ENCODE measurements at regions not wholly inside any gene's neighbourhood (a gene's known extent, or its start where the extent isn't known, plus 50 kb on each side); places are given as distances from the start of the nearest gene placed in this dataset.

- DNase-seq (ENCODE audit: low read depth) = no peak
Measured at GRCh38 chr14:22452330-22452729, 136.7 kb downstream of the DAD1 start.

DNA sequence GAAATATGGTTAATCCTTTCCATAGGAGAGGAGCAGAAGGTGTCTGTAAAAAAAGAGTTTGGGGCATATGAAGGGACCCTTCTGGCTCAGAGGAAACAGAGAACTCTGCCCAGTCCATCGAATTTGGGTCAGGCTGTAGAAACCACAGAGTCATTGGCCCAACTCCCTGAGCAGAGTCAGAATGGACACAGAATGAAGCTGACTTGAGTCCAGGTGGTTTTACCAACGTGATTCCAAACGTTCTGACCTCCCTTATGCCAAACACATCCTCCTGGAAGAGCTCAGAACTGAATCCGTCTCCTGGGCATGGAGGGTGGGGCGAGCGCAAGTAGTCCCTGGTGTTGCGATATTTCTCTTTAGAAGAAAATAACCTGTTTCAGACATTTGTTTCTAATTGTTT is 138.8 kb downstream of the DAD1 start:
- DNase-seq (ENCODE audit: low read depth) = no peak

DNA sequence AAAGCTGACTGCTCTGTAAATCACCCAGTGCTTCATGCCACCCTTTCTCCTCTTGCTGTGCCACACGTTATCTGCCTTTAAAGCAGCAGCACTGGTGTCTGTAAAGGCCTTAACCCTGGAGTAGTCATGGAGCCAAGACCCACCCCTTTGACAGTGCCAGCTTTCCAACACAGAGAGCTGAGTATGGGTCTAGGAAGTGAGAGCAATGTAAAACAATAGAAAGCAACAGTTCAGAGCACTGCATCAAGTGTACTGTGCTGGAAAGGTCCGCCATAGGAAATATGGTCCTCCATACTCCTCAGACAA is 139.5 kb downstream of the DAD1 start:
- DNase-seq (ENCODE audit: low read depth) = no peak

- no peak for DNase-seq (ENCODE audit: low read depth)
Measured at GRCh38 chr14:22448905-22449599, 140.0 kb downstream of the DAD1 start.

DNA sequence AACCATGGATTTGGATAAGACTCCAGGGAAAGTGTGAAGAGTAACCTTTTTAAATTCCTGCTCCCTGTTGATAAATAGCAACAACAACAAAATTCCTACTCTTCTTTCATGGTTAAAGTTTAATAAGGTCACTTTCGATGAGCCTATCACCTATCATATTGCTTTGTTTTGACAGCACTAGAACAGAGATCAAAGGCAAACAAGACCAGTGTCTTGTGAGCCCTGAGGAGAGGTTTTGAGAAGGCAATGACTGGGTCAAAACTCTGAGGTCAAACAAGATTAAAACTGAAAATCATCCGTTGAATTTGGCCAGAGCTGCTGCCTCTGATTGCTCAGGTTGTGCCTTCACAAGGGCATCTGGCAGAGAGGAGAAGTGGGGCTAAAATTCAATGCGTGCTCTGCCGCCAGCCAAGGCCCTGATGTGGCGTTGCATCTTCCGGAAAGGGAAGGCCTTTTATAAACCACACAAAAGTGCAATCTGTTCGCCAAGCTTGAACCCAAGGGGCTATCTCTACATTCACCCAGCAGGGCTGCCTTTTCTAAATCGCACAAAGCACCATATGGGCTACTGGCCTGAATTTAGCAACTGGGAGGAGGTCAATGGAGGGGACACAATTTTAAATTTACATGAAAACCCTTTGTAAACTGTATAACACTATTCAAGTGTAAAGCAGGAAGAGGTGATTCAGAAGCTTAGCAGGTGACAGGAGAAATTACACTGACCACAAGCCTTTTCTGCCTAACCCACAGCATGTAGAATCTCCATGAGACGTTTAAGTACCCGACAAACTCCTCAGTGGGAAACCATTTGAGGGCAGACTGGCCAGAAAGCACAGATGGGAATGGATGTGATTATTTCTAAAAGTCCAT is 140.8 kb downstream of the DAD1 start:
- DNase-seq (ENCODE audit: low read depth) = no peak

DNA sequence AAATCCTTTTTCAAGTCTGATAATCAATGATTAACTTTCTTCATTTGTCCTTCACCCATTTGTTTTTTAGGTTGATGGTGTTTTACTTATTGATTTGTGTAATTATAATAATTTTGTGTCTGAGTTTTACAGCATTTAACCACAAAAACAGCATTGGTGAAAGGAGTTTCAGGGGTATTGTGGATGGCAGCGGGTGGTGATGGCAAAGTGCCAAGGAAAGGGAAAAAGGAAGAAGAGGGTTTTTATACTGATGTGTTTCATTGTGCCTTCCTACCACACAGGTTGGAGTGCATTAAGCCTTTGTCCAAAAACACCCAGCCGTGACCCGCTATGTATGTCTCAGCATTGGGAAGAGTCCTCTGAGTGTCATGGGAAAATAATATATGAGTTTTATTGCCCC is 150.3 kb downstream of the DAD1 start:
- DNase-seq (ENCODE audit: low read depth) = no peak

- no peak for DNase-seq (ENCODE audit: low read depth)
Measured at GRCh38 chr14:22434901-22435550, 154.0 kb downstream of the DAD1 start.

DNA sequence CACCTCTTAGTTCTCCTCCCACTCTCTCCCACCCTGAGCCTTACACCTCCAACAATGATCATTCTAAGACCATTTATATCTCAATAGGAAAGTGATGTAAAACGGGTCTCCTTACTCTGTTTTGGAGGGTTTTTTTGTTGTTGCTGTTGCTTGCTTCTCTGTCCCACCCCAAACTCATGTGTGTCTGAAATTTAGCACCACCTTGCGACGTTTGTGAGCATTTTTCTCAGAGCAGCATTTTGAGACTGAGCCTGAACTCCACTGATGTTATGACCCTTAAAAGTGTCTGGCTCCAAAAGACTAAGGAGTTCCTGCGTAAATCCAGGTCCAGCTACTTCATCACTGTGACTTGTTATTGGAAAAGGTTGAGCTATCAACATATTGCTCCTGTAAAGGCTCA is 155.0 kb downstream of the DAD1 start:
- DNase-seq (ENCODE audit: low read depth) = no peak

GRCh38 chr14:22433069-22433468 is 156.0 kb downstream of the DAD1 start:
- no peak for DNase-seq (ENCODE audit: low read depth)

DNA sequence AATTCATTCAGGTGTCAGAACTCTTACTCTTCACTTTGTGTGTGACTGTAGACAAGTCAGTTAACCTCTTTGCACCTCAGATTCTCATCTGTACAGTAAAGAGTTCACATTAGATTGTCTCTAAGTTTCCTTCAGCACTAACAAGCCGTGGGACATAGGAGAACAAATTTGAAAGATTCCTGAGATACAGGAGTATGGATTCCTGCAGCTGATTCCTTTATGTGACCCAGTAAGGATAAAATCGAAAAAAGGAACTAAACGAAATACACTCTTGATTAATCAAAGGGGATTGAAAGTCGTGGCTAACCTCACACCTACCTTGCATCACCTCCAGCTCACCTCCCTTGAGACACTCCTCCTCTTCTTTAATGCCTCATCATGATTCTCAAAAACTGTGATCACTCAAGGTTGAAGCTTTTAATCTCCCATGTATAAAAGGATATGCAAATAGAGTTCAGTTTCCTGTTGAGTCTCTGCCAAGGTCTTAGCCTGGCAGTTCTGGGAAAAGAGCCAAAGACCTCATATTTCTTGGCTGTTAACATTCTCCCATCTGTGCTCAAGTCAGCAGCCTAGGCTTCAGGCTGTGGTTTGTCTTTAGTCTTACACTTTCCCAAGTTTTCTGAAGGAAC is 156.6 kb downstream of the DAD1 start:
- DNase-seq (ENCODE audit: low read depth) = no peak

DNA sequence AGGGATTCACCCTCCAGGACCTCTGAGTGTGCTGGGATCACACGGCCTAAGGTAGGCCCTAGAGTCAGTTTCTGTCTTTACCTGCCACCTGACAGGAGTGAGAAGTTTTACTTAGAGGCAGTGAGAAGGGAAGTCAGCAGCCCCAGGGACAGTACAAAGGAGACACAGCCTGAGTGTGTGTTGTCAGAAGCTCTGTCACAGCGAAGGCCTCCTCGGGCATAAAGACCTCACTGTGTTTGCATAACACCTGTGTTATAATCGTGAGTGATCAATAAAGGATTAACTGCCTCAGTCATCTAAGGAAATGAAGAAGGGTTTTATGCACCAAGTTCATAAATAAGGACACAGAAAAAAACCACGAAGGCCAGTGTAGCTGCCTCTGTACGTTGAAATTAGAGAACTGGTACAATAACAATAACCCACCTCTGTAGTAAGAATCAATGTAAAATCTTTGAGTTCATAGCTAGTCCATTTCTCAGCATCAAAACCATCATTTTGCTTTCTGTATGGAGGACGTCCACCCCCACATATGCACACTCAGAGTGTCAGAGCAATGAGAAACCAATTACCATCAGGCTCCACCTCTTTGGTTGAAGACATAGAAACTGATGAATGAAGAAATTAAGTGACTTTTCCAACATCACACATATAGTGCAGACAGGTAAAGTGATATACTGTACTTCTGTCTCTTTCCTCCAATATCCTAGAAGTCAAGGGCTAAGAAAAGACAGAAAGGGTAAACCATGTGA is 159.3 kb downstream of the DAD1 start:
- no peak for DNase-seq (ENCODE audit: low read depth)

DNA sequence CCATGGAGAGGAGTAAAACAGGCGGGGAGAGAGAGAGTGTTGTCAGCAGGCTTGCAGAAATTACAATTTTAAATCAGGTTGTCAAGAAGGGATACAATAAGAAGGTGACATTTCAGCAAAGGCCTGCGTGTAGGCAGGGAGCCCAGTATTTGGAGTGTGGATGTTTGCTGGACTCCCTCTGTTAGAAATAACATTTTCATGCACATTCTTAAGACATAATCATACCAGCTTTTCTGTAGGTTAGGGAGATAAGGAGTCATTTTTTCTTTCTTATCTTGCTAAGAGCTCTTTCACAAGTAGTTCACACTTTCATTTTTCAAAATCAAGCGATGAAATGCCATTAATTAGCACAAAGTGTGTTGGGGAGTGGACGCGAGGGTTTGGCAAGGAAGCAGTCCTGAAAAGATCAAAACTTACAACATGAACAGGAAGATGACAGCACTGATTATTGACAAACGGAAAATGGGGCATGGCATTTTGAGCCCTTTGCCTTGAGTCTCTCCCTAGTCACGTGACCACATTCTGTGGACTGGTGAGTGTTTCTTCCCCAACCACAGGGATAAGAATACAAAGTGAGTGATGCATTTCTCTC is 160.2 kb downstream of the DAD1 start:
- no peak for DNase-seq (ENCODE audit: low read depth)

DNA sequence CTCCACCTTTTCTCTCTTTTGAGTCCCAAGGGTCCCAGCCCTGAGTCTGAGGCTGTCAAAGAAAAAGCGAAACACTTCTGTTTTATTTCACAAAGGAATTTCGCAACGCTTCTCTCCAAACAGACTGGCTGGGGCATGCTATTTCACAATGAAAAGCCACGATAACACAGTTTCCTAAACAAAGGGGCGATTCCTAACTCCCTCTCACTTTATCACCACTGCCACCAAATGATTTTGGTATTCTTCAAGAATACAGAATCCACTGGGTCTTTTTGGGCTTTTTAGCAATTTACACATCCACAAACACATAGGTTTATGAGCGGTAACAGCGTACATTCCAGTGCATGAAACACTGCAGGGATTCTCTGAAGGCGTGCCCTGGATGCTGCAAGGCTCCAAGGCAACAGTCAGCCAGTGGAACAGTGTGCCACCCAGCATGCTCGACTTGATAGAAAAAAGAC is 161.2 kb downstream of the DAD1 start:
- DNase-seq (ENCODE audit: low read depth) = no peak

DNA sequence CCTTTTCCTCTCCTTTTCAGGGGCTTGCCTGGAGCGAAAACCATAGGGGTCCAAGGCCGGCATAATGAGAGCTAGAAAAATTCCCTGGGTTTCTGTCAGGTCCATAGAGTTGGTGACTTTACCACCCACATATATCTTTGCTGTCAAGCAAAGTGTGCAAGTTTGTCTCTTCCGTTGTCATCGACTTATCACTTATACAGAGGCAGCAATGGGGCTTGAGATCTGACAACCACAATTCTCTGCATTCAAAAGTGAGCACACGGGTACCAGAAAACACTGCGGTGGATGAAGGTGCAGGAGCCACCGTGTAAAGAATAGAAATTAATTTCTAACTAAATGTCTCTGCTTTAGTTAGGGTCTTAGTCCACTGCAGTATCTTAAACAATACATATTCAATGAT is 162.3 kb downstream of the DAD1 start:
- no peak for DNase-seq (ENCODE audit: low read depth)

DNA sequence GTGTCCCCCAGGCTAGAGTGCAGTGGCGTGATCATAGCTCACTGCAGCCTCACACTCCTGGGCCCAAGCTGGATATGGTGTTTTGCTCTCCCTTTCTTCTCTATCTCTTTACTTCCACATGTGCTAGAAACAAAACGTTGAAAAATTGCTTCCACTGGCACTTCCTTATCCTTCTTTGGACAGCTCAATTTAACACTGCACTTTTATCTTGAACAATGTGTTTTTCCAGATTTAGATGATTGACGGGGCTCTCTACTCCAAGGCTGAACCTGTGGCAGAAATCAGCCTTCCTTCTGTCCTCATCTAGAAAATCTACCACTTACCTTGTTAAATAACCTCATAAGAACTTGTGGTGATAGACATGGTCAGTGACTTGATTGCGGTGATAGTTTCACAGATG is 165.1 kb downstream of the DAD1 start:
- no peak for DNase-seq (ENCODE audit: low read depth)

GRCh38 chr14:22422238-22422637 is 166.8 kb downstream of the DAD1 start:
- no peak for DNase-seq (ENCODE audit: low read depth)

GRCh38 chr14:22420598-22421186 is 168.3 kb downstream of the DAD1 start:
- no peak for DNase-seq (ENCODE audit: low read depth)

DNA sequence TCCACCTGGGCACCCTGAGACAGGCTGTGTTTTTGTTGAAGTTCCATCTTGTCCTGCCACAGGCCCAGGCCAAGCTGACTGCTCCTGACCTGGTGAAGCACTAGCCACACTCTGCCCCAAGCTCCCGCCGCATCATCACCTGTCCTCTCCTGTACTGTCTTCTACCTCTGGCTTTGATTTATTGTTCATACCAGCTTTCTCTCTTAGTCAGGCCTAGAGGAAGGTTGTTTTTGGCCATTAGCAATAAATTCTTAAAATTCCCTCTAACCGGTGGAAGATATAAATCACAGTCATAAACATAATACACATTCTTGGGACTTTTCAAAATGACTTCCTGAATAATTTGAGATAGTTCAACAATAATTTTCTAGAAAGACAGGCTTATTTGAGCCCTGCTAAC is 169.4 kb downstream of the DAD1 start:
- DNase-seq (ENCODE audit: low read depth) = no peak

DNA sequence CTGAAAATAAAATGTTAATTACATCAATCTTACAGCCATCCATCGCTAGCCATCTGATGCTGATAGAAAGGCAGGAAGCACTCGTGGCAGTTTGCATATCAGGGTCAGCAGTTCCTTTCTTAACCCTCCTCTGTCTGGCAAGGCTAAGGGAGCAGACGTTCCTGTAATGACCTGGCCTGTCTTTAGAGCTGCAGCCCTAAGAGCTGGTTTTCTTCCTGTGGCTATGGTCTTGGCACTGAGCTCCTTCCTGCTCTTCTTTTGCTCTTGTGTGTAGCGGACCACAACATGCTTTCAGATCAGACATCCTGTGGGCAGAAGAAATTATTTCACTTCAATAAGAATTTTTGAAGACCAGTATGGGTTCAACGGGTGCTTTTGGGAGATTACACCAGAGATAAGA is 170.4 kb downstream of the DAD1 start:
- DNase-seq (ENCODE audit: low read depth) = no peak

GRCh38 chr14:22417914-22418313 is 171.1 kb downstream of the DAD1 start:
- DNase-seq (ENCODE audit: low read depth) = no peak

DNA sequence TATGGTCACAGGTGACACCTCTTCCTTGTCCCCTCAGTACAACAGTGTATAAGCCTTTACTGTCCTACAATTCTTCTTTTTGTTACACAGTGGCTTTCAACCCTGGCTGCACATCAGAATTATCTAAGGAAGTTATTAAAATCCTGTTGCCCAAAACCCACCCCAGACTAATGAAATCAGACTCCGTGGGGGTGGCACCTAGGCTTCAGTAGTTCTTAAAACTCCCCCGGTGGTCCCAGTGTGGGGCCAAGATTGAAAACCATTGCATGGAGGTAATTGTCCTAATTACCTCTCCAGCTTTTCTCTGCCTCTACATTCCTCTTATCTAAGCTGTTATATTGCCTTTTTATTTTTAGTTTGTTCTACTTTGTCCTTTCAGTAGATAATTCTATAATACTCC is 172.8 kb downstream of the DAD1 start:
- no peak for DNase-seq (ENCODE audit: low read depth)

All from stimulated activated CD8-positive, alpha-beta memory T cell treated with anti-CD3 and anti-CD28 coated beads, Interleukin-12 subunit alpha, Interleukin-12 subunit beta, amount 100 ng/mL, for 4 hours (primary cell).